KMS-11 (cell line): ENCODE measurements at regions not wholly inside any gene's neighbourhood (a gene's known extent, or its start where the extent isn't known, plus 50 kb on each side); places are given as distances from the start of the nearest gene placed in this dataset.
"Not testable (repeated sequence)": the region's sequence is repeated elsewhere in the genome, so short reads cannot be mapped to it uniquely, and the experiment has no call there.

Experiments
- H2AFZ ChIP-seq: fragments of 200-600 bp; sonication (generic); 2 replicates; pipeline ENCODE4 v1.6.1; 2016; ENCODE audit warnings: antibody characterized with exemption, mixed run types, low read depth
- H3K27ac ChIP-seq: fragments of 200-600 bp; sonication (generic); 2 replicates; pipeline ENCODE4 v1.6.1; 2016; ENCODE audit warnings: mild to moderate bottlenecking, mixed run types
- H3K27me3 ChIP-seq: fragments of 200-600 bp; sonication (generic); 2 replicates; pipeline ENCODE4 v1.6.1; 2017; ENCODE audit warnings: mild to moderate bottlenecking, low read depth, mixed run types, moderate library complexity; ENCODE audit not compliant: insufficient read depth
- H3K36me3 ChIP-seq: fragments of 200-600 bp; sonication (generic); 2 replicates; pipeline ENCODE4 v1.6.1; 2017; ENCODE audit warnings: mild to moderate bottlenecking, mixed run types; ENCODE audit not compliant: insufficient read depth
- H3K4me1 ChIP-seq: fragments of 200-600 bp; sonication (generic); 2 replicates; pipeline ENCODE4 v1.6.1; 2016; ENCODE audit warnings: mild to moderate bottlenecking, low read depth, mixed run types; ENCODE audit not compliant: poor library complexity, severe bottlenecking
- H3K4me2 ChIP-seq: fragments of 200-600 bp; sonication (generic); 2 replicates; pipeline ENCODE4 v1.7.0; 2016; ENCODE audit warnings: mild to moderate bottlenecking, mixed run types
- H3K4me3 ChIP-seq: fragments of 200-600 bp; sonication (generic); IDR thresholded peaks from 2 replicates; pipeline ENCODE4 v1.6.1; 2017; ENCODE audit warnings: low read depth, low read length, mixed read lengths; ENCODE audit not compliant: insufficient read depth
- H3K79me2 ChIP-seq: fragments of 200-600 bp; sonication (generic); 2 replicates; pipeline ENCODE4 v1.6.1; 2016; ENCODE audit warnings: low read depth, mixed run types; ENCODE audit not compliant: insufficient read depth
- H3K9ac ChIP-seq: fragments of 200-600 bp; sonication (generic); 2 replicates; pipeline ENCODE4 v1.6.1; 2016; ENCODE audit warnings: mild to moderate bottlenecking, mixed run types
- H4K20me1 ChIP-seq: fragments of 200-600 bp; sonication (generic); 2 replicates; pipeline ENCODE4 v1.6.1; 2016; ENCODE audit warnings: mild to moderate bottlenecking, mixed run types; ENCODE audit not compliant: insufficient read depth
- CTCF ChIP-seq: fragments of 200-600 bp; sonication (generic); conservative IDR thresholded peaks from 2 replicates; pipeline ENCODE4 v1.6.1; 2017; ENCODE audit warnings: low read depth, mild to moderate bottlenecking, antibody characterized with exemption, low read length, moderate library complexity, mixed read lengths

- Histone ChIP-seq H2AFZ (no peak overlapping the region), H3K4me1 (no peaks in the 10 kb centered on the region), H3K27ac (no peak overlapping the region), H3K27me3 (no peaks in the 10 kb centered on the region), H3K4me3 (no peak overlapping the region), H3K79me2 (no peaks in the 10 kb centered on the region), H3K4me2 (no peak overlapping the region), H3K9ac (no peak overlapping the region), H3K36me3 (no peaks in the 10 kb centered on the region), H4K20me1 (no peaks in the 10 kb centered on the region)
- TF ChIP-seq CTCF = no peak
Measured at GRCh38 chrX:12076046-12076445, 62.2 kb upstream of the FRMPD4 start.

GRCh38 chrX:12080265-12080664, 58.0 kb upstream of the FRMPD4 start:
- no peaks in the 10 kb centered on the region for H3K36me3 ChIP-seq
- no peak overlapping the region for H3K27ac ChIP-seq
- H3K27me3 ChIP-seq = no peaks in the 10 kb centered on the region
- H3K9ac ChIP-seq = no peak overlapping the region
- H3K4me1 ChIP-seq = no peaks in the 10 kb centered on the region
- H3K4me3 ChIP-seq = no peak overlapping the region
- peak; percentile 67 for TF ChIP-seq CTCF
- H3K4me2 ChIP-seq = no peak overlapping the region
- H3K79me2 ChIP-seq = no peaks in the 10 kb centered on the region
- H2AFZ ChIP-seq = no peak overlapping the region
- H4K20me1 ChIP-seq = no peaks in the 10 kb centered on the region

DNA sequence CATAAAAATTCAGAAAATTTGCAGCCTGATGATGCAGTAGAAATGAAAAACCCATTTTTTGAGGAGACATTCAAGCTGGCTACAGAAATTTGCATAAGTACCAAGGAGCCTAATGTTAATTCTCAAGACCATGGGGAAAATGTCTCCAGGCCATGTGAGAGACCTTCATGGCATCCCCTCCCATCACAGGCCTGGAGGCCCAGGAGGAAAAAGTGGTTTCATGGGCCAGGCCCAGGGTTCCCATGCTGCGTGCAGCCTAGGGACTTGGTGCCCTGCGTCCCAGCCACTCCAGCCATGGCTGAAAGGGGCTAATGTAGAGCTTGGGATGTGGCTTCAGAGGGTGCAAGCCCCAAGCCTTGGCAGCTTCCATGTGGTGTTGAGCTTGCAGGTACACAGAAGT, 55.3 kb upstream of the FRMPD4 start:
- H3K9ac ChIP-seq, H3K4me1 ChIP-seq, H3K79me2 ChIP-seq, H3K4me2 ChIP-seq, H4K20me1 ChIP-seq, H2AFZ ChIP-seq, H3K27me3 ChIP-seq, H3K36me3 ChIP-seq, H3K27ac ChIP-seq, H3K4me3 ChIP-seq: not testable (repeated sequence)
